ENCODE measurements at regions not wholly inside any gene's neighbourhood (a gene's known extent, or its start where the extent isn't known, plus 50 kb on each side); places are given as distances from the start of the nearest gene placed in this dataset.

DNA sequence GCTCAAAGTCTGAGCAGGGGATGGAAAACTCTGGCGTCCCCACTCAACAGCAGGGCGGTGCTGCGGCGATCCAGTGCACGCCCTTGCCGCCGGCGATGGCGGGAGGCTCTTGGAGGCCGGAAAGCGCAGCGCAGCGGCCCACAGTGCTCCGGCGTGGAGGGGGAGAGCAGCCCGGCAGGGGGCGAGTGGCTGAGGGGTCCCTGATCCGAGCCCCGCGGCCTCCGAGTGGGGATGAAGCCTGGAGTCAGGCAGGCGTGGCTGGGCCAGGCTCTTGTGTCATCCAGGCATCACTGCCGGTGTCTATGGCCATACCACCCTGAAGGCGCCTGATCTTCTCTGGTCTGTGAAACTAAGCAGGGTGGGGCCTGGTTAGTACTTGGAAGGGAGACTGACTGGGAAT lies 183.1 kb downstream of the ALG10 start:
- Histone ChIP-seq H3F3A (ENCODE audit: low read depth) (no peaks in the 10 kb centered on the region), H4K20me1 (ENCODE audit: insufficient read depth, low read length, poor library complexity, severe bottlenecking) (no peaks in the 10 kb centered on the region), H3K9me3 (ENCODE audit: insufficient read depth, low read depth, low read length) (peaks cover 4% of the 10 kb centered on the region; the same call in 1 of the 2 replicates), H3K36me3 (ENCODE audit: insufficient read depth, low read length) (no peaks in the 10 kb centered on the region), H3K9me2 (replicated peaks; ENCODE audit: low read depth, low read length) (no peaks in the 10 kb centered on the region), H3K4me2 (ENCODE audit: low read depth, low read length, poor library complexity, severe bottlenecking) (no peak overlapping the region), H2AFZ (ENCODE audit: low read length) (no peak overlapping the region), H3K4me3 (ENCODE audit: low read length, poor library complexity, severe bottlenecking) (no peak overlapping the region), H3K79me2 (ENCODE audit: insufficient read depth, low read length) (no peaks in the 10 kb centered on the region), H3K9ac (ENCODE audit: low read depth, low read length, poor library complexity, severe bottlenecking) (no peak overlapping the region), H3K4me1 (ENCODE audit: insufficient read depth, low read length, poor library complexity, severe bottlenecking) (no peaks in the 10 kb centered on the region), H3K27me3 (ENCODE audit: insufficient read depth, low read length, poor library complexity, severe bottlenecking) (no peaks in the 10 kb centered on the region)
- TF ChIP-seq, protein P1, sequence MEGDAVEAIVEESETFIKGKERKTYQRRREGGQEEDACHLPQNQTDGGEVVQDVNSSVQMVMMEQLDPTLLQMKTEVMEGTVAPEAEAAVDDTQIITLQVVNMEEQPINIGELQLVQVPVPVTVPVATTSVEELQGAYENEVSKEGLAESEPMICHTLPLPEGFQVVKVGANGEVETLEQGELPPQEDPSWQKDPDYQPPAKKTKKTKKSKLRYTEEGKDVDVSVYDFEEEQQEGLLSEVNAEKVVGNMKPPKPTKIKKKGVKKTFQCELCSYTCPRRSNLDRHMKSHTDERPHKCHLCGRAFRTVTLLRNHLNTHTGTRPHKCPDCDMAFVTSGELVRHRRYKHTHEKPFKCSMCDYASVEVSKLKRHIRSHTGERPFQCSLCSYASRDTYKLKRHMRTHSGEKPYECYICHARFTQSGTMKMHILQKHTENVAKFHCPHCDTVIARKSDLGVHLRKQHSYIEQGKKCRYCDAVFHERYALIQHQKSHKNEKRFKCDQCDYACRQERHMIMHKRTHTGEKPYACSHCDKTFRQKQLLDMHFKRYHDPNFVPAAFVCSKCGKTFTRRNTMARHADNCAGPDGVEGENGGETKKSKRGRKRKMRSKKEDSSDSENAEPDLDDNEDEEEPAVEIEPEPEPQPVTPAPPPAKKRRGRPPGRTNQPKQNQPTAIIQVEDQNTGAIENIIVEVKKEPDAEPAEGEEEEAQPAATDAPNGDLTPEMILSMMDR (conservative IDR thresholded peaks at IDR 0.05; ENCODE audit: low read length), result no peak
- no peak for TF ChIP-seq EZH2phosphoT487 (IDR thresholded peaks at IDR 0.05; ENCODE audit: borderline replicate concordance)

DNA sequence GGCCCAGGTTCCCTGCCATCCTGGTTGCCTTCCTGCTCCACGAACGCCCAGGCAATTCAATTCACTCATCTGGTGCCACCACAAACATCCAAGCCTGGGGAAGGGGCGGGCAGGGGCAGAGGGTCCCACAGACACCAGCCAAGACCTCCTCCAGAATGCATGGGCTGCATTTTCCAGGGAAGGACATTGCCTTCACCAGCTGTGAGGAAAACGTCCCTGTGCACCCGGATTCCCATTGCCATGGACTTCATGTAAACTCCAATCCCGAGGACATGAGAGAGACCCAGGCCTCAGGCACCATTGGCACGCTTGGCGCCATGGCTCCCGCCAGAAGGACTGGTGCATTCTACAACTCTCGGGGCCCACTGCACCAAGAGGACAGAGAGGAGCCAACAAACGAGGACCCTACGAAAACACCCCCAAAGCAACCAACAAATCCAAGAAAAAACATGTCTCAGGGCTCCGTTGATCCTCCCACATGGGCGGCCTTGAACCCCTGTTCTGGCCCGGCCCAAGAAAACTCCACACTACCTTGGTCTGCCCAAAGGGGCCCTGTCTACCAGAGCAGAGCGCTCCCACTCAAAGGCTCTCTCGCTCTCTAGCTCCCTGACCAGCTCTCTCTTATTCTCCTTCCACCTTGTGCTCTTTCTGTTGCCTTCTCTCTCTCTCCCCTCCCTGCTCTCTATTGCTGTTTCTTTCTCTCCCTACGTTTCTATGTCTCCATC lies 183.9 kb downstream of the ALG10 start:
- no peak overlapping the region for H3K9ac ChIP-seq (ENCODE audit: low read depth, low read length, poor library complexity, severe bottlenecking)
- no peaks in the 10 kb centered on the region for H3K79me2 ChIP-seq (ENCODE audit: insufficient read depth, low read length)
- H3K9me2 ChIP-seq (replicated peaks; ENCODE audit: low read depth, low read length), result no peaks in the 10 kb centered on the region
- no peaks in the 10 kb centered on the region for H3K4me1 ChIP-seq (ENCODE audit: insufficient read depth, low read length, poor library complexity, severe bottlenecking)
- TF ChIP-seq EZH2phosphoT487 (IDR thresholded peaks at IDR 0.05; ENCODE audit: borderline replicate concordance), result no peak
- TF ChIP-seq, protein P1 (conservative IDR thresholded peaks at IDR 0.05; ENCODE audit: low read length), result no peak
- H3K36me3 ChIP-seq (ENCODE audit: insufficient read depth, low read length), result no peaks in the 10 kb centered on the region
- no peaks in the 10 kb centered on the region for H3K27me3 ChIP-seq (ENCODE audit: insufficient read depth, low read length, poor library complexity, severe bottlenecking)
- no peak overlapping the region for H3K4me3 ChIP-seq (ENCODE audit: low read length, poor library complexity, severe bottlenecking)
- peaks cover 4% of the 10 kb centered on the region; the same call in 1 of the 2 replicates for H3K9me3 ChIP-seq (ENCODE audit: insufficient read depth, low read depth, low read length)
- no peak overlapping the region for H3K4me2 ChIP-seq (ENCODE audit: low read depth, low read length, poor library complexity, severe bottlenecking)
- H3F3A ChIP-seq (ENCODE audit: low read depth), result no peaks in the 10 kb centered on the region
- no peaks in the 10 kb centered on the region for H4K20me1 ChIP-seq (ENCODE audit: insufficient read depth, low read length, poor library complexity, severe bottlenecking)
- H2AFZ ChIP-seq (ENCODE audit: low read length), result no peak overlapping the region

DNA sequence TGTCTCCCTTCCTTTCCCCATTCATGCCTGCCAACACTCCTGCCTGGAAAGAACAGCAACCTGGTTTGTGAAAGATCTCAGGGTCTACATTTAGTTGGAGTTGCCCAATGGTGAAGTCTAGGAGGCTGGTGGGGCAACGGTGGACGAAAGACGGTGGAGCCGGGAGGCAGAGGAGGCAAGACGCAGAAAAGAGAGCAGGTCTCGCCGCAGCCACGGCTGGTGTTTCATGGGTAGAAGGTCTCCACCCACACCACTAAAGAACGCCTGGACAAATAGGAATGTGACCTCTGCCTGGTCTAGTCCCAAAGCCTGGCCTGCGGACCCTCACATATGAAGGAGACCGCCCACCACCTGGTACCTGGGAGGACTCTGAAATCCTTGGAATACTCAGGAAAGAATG lies 185.6 kb downstream of the ALG10 start:
- no peaks in the 10 kb centered on the region for H3K9me2 ChIP-seq (replicated peaks; ENCODE audit: low read depth, low read length)
- H4K20me1 ChIP-seq (ENCODE audit: insufficient read depth, low read length, poor library complexity, severe bottlenecking), result no peaks in the 10 kb centered on the region
- H3K36me3 ChIP-seq (ENCODE audit: insufficient read depth, low read length), result no peaks in the 10 kb centered on the region
- H2AFZ ChIP-seq (ENCODE audit: low read length), result no peak overlapping the region
- H3K4me3 ChIP-seq (ENCODE audit: low read length, poor library complexity, severe bottlenecking), result no peak overlapping the region
- peaks cover 4% of the 10 kb centered on the region; the same call in 1 of the 2 replicates for H3K9me3 ChIP-seq (ENCODE audit: insufficient read depth, low read depth, low read length)
- H3F3A ChIP-seq (ENCODE audit: low read depth), result no peaks in the 10 kb centered on the region
- no peaks in the 10 kb centered on the region for H3K27me3 ChIP-seq (ENCODE audit: insufficient read depth, low read length, poor library complexity, severe bottlenecking)
- no peak overlapping the region for H3K9ac ChIP-seq (ENCODE audit: low read depth, low read length, poor library complexity, severe bottlenecking)
- H3K4me1 ChIP-seq (ENCODE audit: insufficient read depth, low read length, poor library complexity, severe bottlenecking), result no peaks in the 10 kb centered on the region
- no peaks in the 10 kb centered on the region for H3K79me2 ChIP-seq (ENCODE audit: insufficient read depth, low read length)
- TF ChIP-seq, protein P1 (conservative IDR thresholded peaks at IDR 0.05; ENCODE audit: low read length), result no peak
- no peak for TF ChIP-seq EZH2phosphoT487 (IDR thresholded peaks at IDR 0.05; ENCODE audit: borderline replicate concordance)
- H3K4me2 ChIP-seq (ENCODE audit: low read depth, low read length, poor library complexity, severe bottlenecking), result no peak overlapping the region

Measured in Loucy (cell line).